HepG2 (cell line): ENCODE measurements at regions not wholly inside any gene's neighbourhood (a gene's known extent, or its start where the extent isn't known, plus 50 kb on each side); places are given as distances from the start of the nearest gene placed in this dataset.

Source experiments
- ELF1 ChIP-seq: sonication (generic); formaldehyde crosslinking; IDR thresholded peaks from 2 replicates; pipeline ENCODE4 v1.4.0; 2020; ENCODE audit warnings: missing genetic modification reagents
- PAF1 ChIP-seq: IDR thresholded peaks from 2 replicates; pipeline ENCODE4 v1.6.1; 2016; ENCODE audit warnings: missing genetic modification reagents, missing compliant biosample characterization
- TF ChIP-seq, protein P1 (sequence below), 2 experiments: IDR thresholded peaks; 2 replicates each; pipeline ENCODE4 v1.6.1; 2011 to 2012; ENCODE audit warnings: low read length in 2 of 2, borderline replicate concordance in 1 of 2, low read depth in 1 of 2, mild to moderate bottlenecking in 1 of 2, moderate library complexity in 1 of 2
- TF ChIP-seq, protein P2 (sequence below): sonication (generic); formaldehyde crosslinking; IDR thresholded peaks from 2 replicates; pipeline ENCODE4 v1.8.1; 2022; ENCODE audit warnings: low read depth, mild to moderate bottlenecking, missing genetic modification reagents

DNA sequence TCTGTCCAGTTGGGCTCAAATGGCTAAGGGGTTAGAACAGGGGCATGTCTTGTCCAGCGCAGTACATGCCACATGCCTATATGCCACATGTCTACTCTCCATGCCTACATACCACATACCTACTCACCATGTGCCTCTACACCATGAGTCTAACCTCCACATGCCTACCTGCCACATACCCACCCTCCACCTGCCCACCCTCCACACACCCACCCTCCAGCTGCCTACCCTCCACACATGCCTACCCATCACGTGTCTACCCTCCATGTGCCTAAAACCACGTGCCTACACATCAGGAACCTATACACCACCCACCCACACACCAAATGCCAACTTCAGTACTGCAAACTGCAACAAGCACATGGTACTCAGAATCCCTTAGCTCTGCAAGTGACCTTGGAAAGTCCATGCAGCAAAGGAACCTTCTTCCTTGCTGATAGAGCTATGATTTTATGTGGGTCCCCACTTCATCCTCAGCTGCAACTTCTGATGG, 113.0 kb upstream of the CST7 start:
- TF ChIP-seq ELF1 (CRISPR knock-in tag) (no peak), PAF1 (no peak)
- TF ChIP-seq, protein P1, sequence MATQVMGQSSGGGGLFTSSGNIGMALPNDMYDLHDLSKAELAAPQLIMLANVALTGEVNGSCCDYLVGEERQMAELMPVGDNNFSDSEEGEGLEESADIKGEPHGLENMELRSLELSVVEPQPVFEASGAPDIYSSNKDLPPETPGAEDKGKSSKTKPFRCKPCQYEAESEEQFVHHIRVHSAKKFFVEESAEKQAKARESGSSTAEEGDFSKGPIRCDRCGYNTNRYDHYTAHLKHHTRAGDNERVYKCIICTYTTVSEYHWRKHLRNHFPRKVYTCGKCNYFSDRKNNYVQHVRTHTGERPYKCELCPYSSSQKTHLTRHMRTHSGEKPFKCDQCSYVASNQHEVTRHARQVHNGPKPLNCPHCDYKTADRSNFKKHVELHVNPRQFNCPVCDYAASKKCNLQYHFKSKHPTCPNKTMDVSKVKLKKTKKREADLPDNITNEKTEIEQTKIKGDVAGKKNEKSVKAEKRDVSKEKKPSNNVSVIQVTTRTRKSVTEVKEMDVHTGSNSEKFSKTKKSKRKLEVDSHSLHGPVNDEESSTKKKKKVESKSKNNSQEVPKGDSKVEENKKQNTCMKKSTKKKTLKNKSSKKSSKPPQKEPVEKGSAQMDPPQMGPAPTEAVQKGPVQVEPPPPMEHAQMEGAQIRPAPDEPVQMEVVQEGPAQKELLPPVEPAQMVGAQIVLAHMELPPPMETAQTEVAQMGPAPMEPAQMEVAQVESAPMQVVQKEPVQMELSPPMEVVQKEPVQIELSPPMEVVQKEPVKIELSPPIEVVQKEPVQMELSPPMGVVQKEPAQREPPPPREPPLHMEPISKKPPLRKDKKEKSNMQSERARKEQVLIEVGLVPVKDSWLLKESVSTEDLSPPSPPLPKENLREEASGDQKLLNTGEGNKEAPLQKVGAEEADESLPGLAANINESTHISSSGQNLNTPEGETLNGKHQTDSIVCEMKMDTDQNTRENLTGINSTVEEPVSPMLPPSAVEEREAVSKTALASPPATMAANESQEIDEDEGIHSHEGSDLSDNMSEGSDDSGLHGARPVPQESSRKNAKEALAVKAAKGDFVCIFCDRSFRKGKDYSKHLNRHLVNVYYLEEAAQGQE (IDR thresholded peaks at IDR 0.05; ENCODE audit: borderline replicate concordance in 1 of 2, low read depth in 1 of 2, low read length in 2 of 2), result no peak
- TF ChIP-seq, protein P2, sequence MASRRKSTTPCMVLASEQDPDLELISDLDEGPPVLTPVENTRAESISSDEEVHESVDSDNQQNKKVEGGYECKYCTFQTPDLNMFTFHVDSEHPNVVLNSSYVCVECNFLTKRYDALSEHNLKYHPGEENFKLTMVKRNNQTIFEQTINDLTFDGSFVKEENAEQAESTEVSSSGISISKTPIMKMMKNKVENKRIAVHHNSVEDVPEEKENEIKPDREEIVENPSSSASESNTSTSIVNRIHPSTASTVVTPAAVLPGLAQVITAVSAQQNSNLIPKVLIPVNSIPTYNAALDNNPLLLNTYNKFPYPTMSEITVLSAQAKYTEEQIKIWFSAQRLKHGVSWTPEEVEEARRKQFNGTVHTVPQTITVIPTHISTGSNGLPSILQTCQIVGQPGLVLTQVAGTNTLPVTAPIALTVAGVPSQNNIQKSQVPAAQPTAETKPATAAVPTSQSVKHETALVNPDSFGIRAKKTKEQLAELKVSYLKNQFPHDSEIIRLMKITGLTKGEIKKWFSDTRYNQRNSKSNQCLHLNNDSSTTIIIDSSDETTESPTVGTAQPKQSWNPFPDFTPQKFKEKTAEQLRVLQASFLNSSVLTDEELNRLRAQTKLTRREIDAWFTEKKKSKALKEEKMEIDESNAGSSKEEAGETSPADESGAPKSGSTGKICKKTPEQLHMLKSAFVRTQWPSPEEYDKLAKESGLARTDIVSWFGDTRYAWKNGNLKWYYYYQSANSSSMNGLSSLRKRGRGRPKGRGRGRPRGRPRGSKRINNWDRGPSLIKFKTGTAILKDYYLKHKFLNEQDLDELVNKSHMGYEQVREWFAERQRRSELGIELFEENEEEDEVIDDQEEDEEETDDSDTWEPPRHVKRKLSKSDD (CRISPR knock-in tag), result no peak
